ENCODE measurements at regions not wholly inside any gene's neighbourhood (a gene's known extent, or its start where the extent isn't known, plus 50 kb on each side); places are given as distances from the start of the nearest gene placed in this dataset.

GRCh38 chr1:229098361-229098760 is 172.6 kb upstream of the RAB4A start:
- TF ChIP-seq, protein P1, sequence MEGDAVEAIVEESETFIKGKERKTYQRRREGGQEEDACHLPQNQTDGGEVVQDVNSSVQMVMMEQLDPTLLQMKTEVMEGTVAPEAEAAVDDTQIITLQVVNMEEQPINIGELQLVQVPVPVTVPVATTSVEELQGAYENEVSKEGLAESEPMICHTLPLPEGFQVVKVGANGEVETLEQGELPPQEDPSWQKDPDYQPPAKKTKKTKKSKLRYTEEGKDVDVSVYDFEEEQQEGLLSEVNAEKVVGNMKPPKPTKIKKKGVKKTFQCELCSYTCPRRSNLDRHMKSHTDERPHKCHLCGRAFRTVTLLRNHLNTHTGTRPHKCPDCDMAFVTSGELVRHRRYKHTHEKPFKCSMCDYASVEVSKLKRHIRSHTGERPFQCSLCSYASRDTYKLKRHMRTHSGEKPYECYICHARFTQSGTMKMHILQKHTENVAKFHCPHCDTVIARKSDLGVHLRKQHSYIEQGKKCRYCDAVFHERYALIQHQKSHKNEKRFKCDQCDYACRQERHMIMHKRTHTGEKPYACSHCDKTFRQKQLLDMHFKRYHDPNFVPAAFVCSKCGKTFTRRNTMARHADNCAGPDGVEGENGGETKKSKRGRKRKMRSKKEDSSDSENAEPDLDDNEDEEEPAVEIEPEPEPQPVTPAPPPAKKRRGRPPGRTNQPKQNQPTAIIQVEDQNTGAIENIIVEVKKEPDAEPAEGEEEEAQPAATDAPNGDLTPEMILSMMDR (IDR thresholded peaks at IDR 0.05): no peak
- Histone ChIP-seq H3K27ac (no peak overlapping the region), H3K36me3 (ENCODE audit: control insufficient read depth, insufficient read depth, low read length) (no peaks in the 10 kb centered on the region), H3K4me2 (ENCODE audit: low read length) (no peak overlapping the region), H3K79me2 (no peaks in the 10 kb centered on the region), H3K4me3 (ENCODE audit: low read depth, low read length) (no peak overlapping the region), H3K9me3 (ENCODE audit: control insufficient read depth, low read length) (no peaks in the 10 kb centered on the region), H3K4me1 (peaks cover 6% of the 10 kb centered on the region), H3K9ac (no peak overlapping the region), H2AFZ (no peak overlapping the region), H3K27me3 (ENCODE audit: control insufficient read depth, insufficient read depth, low read length) (no peaks in the 10 kb centered on the region)

DNA sequence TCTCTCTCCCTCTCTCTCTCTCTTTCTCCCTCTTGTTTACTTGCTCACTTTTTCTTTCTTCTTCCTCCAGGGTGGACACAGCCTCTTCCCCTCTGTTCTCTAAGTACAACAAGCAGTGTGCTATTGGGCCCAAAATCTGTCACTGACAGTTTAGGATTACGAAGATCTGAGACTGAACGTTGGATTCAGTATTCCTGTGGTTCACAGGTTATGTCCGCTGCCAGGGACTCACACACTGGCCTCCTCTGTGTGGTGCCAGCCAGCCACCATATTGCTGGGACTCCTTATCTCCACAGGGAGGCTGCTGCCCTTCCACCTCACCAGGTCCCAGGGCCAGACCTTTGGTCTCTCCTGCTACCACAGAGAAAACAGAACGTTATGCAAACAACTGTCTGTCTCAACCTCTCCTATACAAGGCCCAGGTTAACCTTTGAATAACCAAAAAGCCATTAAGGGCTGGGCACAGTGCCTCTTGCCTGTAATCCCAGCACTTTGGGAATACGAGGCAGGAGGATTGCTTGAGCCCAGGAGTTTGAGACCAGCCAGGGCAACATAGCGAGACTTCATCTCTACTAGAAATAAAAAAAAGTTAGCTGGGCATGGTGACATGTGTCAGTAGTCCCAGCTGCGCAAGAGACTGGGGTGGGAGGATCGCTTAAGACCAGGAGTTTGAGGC is 171.9 kb upstream of the RAB4A start:
- H3K4me1 ChIP-seq: peaks cover 2% of the 10 kb centered on the region
- no peaks in the 10 kb centered on the region for H3K9me3 ChIP-seq (ENCODE audit: control insufficient read depth, low read length)
- no peak overlapping the region for H3K27ac ChIP-seq
- TF ChIP-seq, protein P1 (IDR thresholded peaks at IDR 0.05): no peak
- no peak overlapping the region for H3K4me3 ChIP-seq (ENCODE audit: low read depth, low read length)
- H3K27me3 ChIP-seq (ENCODE audit: control insufficient read depth, insufficient read depth, low read length): no peaks in the 10 kb centered on the region
- no peaks in the 10 kb centered on the region for H3K79me2 ChIP-seq
- no peak overlapping the region for H3K4me2 ChIP-seq (ENCODE audit: low read length)
- H3K36me3 ChIP-seq (ENCODE audit: control insufficient read depth, insufficient read depth, low read length): no peaks in the 10 kb centered on the region
- H2AFZ ChIP-seq: no peak overlapping the region
- no peak overlapping the region for H3K9ac ChIP-seq

- Histone ChIP-seq H3K79me2 (no peaks in the 10 kb centered on the region), H3K9me3 (ENCODE audit: control insufficient read depth, low read length) (no peaks in the 10 kb centered on the region), H3K4me1 (no peaks in the 10 kb centered on the region), H3K27ac (no peak overlapping the region), H3K4me2 (ENCODE audit: low read length) (no peak overlapping the region), H3K9ac (no peak overlapping the region), H2AFZ (no peak overlapping the region), H3K27me3 (ENCODE audit: control insufficient read depth, insufficient read depth, low read length) (no peaks in the 10 kb centered on the region), H3K36me3 (ENCODE audit: control insufficient read depth, insufficient read depth, low read length) (no peaks in the 10 kb centered on the region), H3K4me3 (ENCODE audit: low read depth, low read length) (no peak overlapping the region)
- TF ChIP-seq, protein P1 (IDR thresholded peaks at IDR 0.05): no peak
These were observed 169.7 kb upstream of the RAB4A start for GRCh38 chr1:229101011-229101871.

GRCh38 chr1:229102741-229103391 is 168.0 kb upstream of the RAB4A start:
- Histone ChIP-seq H3K4me1 (no peaks in the 10 kb centered on the region), H3K9ac (no peak overlapping the region), H3K27ac (no peak overlapping the region)

More at GRCh38 chr1:229102741-229103391, 168.0 kb upstream of the RAB4A start:
- H3K9me3 ChIP-seq (ENCODE audit: control insufficient read depth, low read length): no peaks in the 10 kb centered on the region
- H3K36me3 ChIP-seq (ENCODE audit: control insufficient read depth, insufficient read depth, low read length): no peaks in the 10 kb centered on the region
- H3K4me2 ChIP-seq (ENCODE audit: low read length): no peak overlapping the region
- TF ChIP-seq, protein P1 (IDR thresholded peaks at IDR 0.05): no peak
- no peaks in the 10 kb centered on the region for H3K27me3 ChIP-seq (ENCODE audit: control insufficient read depth, insufficient read depth, low read length)
- no peaks in the 10 kb centered on the region for H3K79me2 ChIP-seq
- no peak overlapping the region for H3K4me3 ChIP-seq (ENCODE audit: low read depth, low read length)
- no peak overlapping the region for H2AFZ ChIP-seq

All from parathyroid adenoma (tissue), 2 donors.